Adipocyte (in vitro differentiated cells): ENCODE measurements at regions not wholly inside any gene's neighbourhood (a gene's known extent, or its start where the extent isn't known, plus 50 kb on each side); places are given as distances from the start of the nearest gene placed in this dataset.
A peak's percentile ranks its signal among the peaks of the same experiment; 100 is the strongest.
"Not testable (repeated sequence)": the region's sequence is repeated elsewhere in the genome, so short reads cannot be mapped to it uniquely, and the experiment has no call there.

Experiments
- DNase-seq: peaks from one replicate; pipeline ENCODE4 v3.0.0-alpha.2; 2015; ENCODE audit warnings: low read depth
- H3K27me3 ChIP-seq: replicated peaks from 2 replicates; pipeline ENCODE4 v1.7.0; 2013; ENCODE audit warnings: mild to moderate bottlenecking, low read length, moderate library complexity; ENCODE audit not compliant: control insufficient read depth, insufficient read depth
- H3K36me3 ChIP-seq: 2 replicates; pipeline ENCODE4 v1.7.0; 2013; ENCODE audit warnings: low read length, mild to moderate bottlenecking, moderate library complexity; ENCODE audit not compliant: control insufficient read depth, insufficient read depth, severe bottlenecking
- H3K4me1 ChIP-seq: 2 replicates; pipeline ENCODE4 v1.7.0; 2013; ENCODE audit warnings: mild to moderate bottlenecking, low read length, moderate library complexity; ENCODE audit not compliant: control insufficient read depth, insufficient read depth
- H3K4me3 ChIP-seq: 2 replicates; pipeline ENCODE4 v1.7.0; 2013; ENCODE audit warnings: mild to moderate bottlenecking, low read length, moderate library complexity
- H3K9ac ChIP-seq: 2 replicates; pipeline ENCODE4 v1.7.0; 2013; ENCODE audit warnings: mild to moderate bottlenecking, low read length, moderate library complexity
- H3K9me3 ChIP-seq: 2 replicates; pipeline ENCODE4 v1.7.0; 2013; ENCODE audit warnings: mild to moderate bottlenecking, low read length, moderate library complexity; ENCODE audit not compliant: control insufficient read depth

DNA sequence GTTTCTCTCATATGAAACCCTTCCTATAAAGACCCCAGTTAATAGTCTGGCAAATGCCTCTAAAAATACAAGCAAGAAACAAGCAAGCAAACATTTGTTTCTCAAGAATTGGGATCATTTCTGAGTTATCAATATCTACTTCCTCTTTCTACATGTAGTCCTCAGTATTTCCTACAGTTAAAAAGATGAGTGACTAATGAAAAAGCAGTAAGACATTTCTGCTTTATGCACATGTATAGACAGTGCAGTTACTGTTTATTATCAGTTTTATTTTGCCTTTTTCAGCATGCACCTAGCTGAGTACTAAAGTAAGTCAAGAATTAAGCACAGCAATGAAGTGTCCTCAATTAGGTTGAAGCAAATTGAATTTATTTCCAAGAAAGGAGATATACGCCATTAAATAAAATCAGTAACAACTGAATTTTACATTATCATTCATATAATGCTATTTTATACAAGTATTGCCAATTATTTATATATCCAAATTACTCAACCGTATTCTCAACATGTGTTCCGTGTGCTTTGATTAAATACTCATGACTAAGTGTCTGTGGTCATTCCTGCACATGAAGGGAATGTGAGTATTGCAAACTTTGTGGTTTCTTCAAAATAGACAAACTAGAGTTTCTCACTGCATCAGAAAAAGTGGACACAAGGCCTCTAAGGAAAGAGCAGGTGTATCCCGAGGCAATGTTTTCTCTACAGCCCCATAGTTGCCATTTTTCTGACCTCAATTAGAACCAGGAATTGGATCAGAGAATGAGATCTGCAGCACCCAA lies 159.3 kb upstream of the MARCKS start:
- H3K4me1 ChIP-seq, result peaks cover 43% of the 10 kb centered on the region
- H3K9me3 ChIP-seq, result no peaks in the 10 kb centered on the region
- peak; percentile 83 for DNase-seq
- H3K36me3 ChIP-seq, result no peaks in the 10 kb centered on the region
- H3K9ac ChIP-seq, result no peak overlapping the region
- H3K27me3 ChIP-seq, result no peaks in the 10 kb centered on the region
- no peak overlapping the region for H3K4me3 ChIP-seq

DNA sequence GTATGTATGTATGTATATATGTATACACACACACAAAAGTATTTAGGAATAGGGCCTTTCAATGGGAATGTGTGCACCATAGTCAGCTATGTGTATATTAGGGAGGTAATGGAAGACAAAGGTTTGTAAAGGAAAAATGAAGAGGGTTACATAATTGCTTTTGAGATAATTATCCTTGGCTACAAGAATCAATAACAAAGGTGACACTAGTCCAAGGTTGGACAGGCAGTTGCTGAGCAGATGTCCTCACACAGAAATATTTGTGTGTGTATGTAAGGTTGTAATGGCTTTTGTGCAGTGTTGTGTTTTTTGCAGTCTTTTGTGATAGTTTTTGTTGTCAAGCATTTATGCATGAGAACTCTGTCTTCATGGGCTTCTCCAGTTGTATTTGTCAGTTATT lies 157.9 kb upstream of the MARCKS start:
- H3K27me3 ChIP-seq, result no peaks in the 10 kb centered on the region
- peaks cover 38% of the 10 kb centered on the region for H3K4me1 ChIP-seq
- H3K9me3 ChIP-seq, result no peaks in the 10 kb centered on the region
- H3K4me3 ChIP-seq, result no peak overlapping the region
- no peaks in the 10 kb centered on the region for H3K36me3 ChIP-seq
- no peak overlapping the region for H3K9ac ChIP-seq
- DNase-seq, result no peak

- Histone ChIP-seq H3K9ac (no peak overlapping the region), H3K27me3 (no peaks in the 10 kb centered on the region), H3K9me3 (no peaks in the 10 kb centered on the region), H3K4me3 (no peak overlapping the region), H3K4me1 (peaks cover 18% of the 10 kb centered on the region), H3K36me3 (no peaks in the 10 kb centered on the region)
- DNase-seq, result no peak
These were observed 155.4 kb upstream of the MARCKS start for GRCh38 chr6:113701552-113702254.

DNA sequence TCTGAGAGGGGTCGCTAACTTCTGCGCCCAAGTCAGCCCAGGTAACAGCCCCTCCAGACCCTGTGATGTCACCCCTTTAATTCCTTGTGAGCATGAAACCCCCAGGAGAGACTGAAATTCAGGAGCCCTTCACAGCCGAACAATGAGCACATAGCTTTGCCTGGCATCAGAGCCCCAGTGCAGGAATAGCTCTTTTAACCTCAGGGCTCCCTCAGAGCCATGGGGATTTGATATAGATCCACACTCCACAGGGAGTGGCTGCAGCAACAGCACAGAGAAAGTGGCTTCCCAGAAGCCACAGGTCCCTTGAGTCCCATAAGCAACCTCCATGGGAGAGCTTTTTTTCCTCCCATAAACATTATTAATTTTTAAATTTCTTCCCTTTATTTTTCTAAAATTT lies 150.0 kb upstream of the MARCKS start:
- H3K9me3 ChIP-seq, result no peaks in the 10 kb centered on the region
- peaks cover 4% of the 10 kb centered on the region for H3K4me1 ChIP-seq
- no peaks in the 10 kb centered on the region for H3K27me3 ChIP-seq
- H3K4me3 ChIP-seq, result no peak overlapping the region
- H3K9ac ChIP-seq, result no peak overlapping the region
- DNase-seq, result no peak
- H3K36me3 ChIP-seq, result no peaks in the 10 kb centered on the region

DNA sequence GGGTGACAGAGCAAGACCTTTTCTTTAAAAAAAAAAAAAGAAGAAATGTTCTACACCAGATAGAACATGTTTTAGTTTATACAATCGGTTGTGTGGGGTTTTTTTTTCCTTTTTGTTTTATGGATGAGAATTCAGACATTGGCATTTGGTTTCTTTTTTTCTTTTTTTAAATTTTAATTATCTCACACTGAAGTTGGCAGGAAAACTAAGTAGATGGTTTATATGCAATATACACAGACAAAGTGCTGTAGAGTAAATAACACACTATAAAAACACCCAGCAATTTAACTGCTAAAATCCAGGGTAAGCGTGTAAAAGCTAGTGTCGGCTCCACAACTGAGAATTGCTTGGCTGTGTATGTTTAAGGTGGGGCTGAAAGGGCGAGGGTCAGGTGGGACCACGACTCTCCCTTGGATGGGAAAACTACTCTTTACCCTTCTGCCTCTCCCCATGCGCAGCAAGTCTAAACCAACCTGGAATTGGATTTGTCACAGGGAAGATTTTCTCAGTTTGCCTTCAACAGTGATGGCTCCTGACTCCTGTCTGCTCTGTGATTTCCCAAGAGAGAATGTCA lies 147.1 kb upstream of the MARCKS start:
- no peak for DNase-seq
- no peaks in the 10 kb centered on the region for H3K27me3 ChIP-seq
- no peak overlapping the region for H3K4me3 ChIP-seq
- no peaks in the 10 kb centered on the region for H3K36me3 ChIP-seq
- H3K9ac ChIP-seq, result no peak overlapping the region
- no peaks in the 10 kb centered on the region for H3K9me3 ChIP-seq
- H3K4me1 ChIP-seq, result peaks cover 4% of the 10 kb centered on the region

DNA sequence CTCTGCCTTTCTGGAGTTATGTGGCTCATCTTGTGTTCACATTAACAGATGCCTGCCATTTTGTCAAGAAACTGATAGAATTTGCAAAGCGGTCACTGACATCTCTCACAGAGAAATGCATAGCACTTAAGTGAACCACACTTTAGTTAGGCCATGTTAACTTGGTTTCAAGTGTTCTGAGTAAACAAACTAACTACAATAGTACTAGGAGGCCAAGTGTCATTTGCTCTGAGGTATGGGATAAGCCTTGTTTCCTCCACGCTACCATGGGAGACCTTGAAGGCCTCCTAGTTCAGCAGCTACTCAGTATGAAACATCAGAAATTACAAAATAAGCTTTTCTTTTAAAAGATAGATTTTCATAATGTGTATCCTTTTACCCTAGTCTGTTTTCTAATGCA lies 143.5 kb upstream of the MARCKS start:
- no peak overlapping the region for H3K9ac ChIP-seq
- H3K4me1 ChIP-seq, result no peaks in the 10 kb centered on the region
- no peak overlapping the region for H3K4me3 ChIP-seq
- no peaks in the 10 kb centered on the region for H3K27me3 ChIP-seq
- no peaks in the 10 kb centered on the region for H3K9me3 ChIP-seq
- DNase-seq, result no peak
- H3K36me3 ChIP-seq, result no peaks in the 10 kb centered on the region

DNA sequence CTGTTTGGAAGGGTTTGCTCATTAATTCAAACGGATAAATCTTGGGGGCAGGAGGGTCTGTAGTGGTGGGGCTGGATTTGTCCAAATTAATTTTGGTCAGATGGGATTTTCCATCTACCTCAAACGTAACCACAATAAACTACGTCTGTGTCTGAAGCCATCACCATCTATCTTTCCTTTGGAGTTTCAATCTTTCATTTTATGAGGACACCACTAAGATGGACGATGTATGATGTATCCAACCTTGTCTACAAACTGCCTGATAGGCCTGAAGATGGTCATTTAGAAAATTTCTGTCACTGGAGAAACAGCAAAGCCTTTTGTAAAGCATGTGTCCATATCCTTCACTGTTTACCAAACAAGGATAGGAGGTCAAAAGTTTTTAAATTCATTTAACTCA lies 138.6 kb upstream of the MARCKS start:
- no peak for DNase-seq
- Histone ChIP-seq H3K9ac (no peak overlapping the region), H3K4me1 (peaks cover 4% of the 10 kb centered on the region), H3K27me3 (no peaks in the 10 kb centered on the region), H3K36me3 (no peaks in the 10 kb centered on the region), H3K9me3 (no peaks in the 10 kb centered on the region), H3K4me3 (no peak overlapping the region)

DNA sequence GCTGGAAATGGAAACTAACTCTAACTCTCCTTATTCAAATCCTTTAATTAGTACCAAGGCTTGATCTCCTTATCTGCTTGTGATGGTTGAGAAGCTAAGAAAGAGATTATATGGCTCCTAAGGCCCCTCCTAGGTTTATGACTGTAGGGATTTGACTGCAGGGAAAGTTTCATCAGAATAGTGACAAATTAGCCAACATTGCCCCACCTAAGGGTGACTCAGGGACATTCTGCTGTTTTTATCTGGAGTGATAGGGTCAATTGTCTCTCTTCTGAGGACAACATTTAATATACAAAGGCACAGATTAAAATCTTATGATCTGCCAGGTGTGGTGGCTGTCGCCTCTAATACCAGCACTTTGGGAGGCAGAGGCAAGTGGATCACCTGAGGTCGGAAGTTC lies 138.1 kb upstream of the MARCKS start:
- H3K9ac ChIP-seq, result no peak overlapping the region
- peak; percentile 18 for DNase-seq
- no peaks in the 10 kb centered on the region for H3K27me3 ChIP-seq
- no peak overlapping the region for H3K4me3 ChIP-seq
- no peaks in the 10 kb centered on the region for H3K36me3 ChIP-seq
- H3K4me1 ChIP-seq, result peaks cover 4% of the 10 kb centered on the region
- H3K9me3 ChIP-seq, result no peaks in the 10 kb centered on the region

- H3K9me3 ChIP-seq, result no peaks in the 10 kb centered on the region
- H3K9ac ChIP-seq, result no peak overlapping the region
- H3K27me3 ChIP-seq, result no peaks in the 10 kb centered on the region
- H3K4me3 ChIP-seq, result no peak overlapping the region
- peaks cover 4% of the 10 kb centered on the region for H3K4me1 ChIP-seq
- DNase-seq, result peak; percentile 55
- no peaks in the 10 kb centered on the region for H3K36me3 ChIP-seq
These were observed 137.6 kb upstream of the MARCKS start for GRCh38 chr6:113719545-113719944.

GRCh38 chr6:113723182-113723581 lies 134.0 kb upstream of the MARCKS start:
- H3K27me3 ChIP-seq, result no peaks in the 10 kb centered on the region
- peak; percentile 49 for DNase-seq
- no peak overlapping the region for H3K9ac ChIP-seq
- peaks cover 4% of the 10 kb centered on the region for H3K4me1 ChIP-seq
- no peaks in the 10 kb centered on the region for H3K9me3 ChIP-seq
- no peaks in the 10 kb centered on the region for H3K36me3 ChIP-seq
- no peak overlapping the region for H3K4me3 ChIP-seq

DNA sequence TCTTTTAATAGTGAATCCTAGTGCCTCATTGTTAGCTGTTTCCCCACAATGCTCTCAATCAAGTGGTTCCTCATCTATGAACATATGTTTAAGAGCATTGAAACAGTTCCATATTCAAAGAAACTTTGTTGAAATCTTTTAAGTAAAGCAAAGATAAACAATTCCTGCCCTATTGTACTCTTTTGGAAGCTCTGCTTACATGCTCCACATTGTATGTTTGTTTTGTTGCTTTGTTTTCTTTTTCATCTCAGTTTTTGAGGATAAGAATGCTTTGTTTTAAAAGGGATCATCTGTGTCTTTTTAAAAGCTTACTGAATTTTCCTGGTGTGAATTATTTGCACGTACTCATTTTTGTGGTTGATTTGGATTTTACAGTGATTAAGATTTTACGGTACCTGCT lies 132.2 kb upstream of the MARCKS start:
- H3K9ac ChIP-seq, H3K27me3 ChIP-seq, H3K36me3 ChIP-seq, H3K4me3 ChIP-seq, H3K4me1 ChIP-seq, H3K9me3 ChIP-seq: not testable (repeated sequence)
- DNase-seq, result peak; percentile 14
